ENCODE measurements at regions not wholly inside any gene's neighbourhood (a gene's known extent, or its start where the extent isn't known, plus 50 kb on each side); places are given as distances from the start of the nearest gene placed in this dataset.

- H3K27me3 ChIP-seq: no peaks in the 10 kb centered on the region
- H3K9me3 ChIP-seq: no peaks in the 10 kb centered on the region
- TF ChIP-seq, protein P1, sequence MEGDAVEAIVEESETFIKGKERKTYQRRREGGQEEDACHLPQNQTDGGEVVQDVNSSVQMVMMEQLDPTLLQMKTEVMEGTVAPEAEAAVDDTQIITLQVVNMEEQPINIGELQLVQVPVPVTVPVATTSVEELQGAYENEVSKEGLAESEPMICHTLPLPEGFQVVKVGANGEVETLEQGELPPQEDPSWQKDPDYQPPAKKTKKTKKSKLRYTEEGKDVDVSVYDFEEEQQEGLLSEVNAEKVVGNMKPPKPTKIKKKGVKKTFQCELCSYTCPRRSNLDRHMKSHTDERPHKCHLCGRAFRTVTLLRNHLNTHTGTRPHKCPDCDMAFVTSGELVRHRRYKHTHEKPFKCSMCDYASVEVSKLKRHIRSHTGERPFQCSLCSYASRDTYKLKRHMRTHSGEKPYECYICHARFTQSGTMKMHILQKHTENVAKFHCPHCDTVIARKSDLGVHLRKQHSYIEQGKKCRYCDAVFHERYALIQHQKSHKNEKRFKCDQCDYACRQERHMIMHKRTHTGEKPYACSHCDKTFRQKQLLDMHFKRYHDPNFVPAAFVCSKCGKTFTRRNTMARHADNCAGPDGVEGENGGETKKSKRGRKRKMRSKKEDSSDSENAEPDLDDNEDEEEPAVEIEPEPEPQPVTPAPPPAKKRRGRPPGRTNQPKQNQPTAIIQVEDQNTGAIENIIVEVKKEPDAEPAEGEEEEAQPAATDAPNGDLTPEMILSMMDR (IDR thresholded peaks at IDR 0.05): no peak
- intact Hi-C loops (cut with DNase I; ENCODE audit: low total_unique reads): no loop called here
- DNase-seq (ENCODE audit: low spot score in 2 of 2): no peak
- H3K27ac ChIP-seq: no peak overlapping the region
- H3K36me3 ChIP-seq: no peaks in the 10 kb centered on the region
- H3K4me3 ChIP-seq: no peak overlapping the region
- H3K4me1 ChIP-seq: no peaks in the 10 kb centered on the region
These were observed 68.1 kb upstream of the SLC10A2 start for GRCh38 chr13:103134271-103134670.

DNA sequence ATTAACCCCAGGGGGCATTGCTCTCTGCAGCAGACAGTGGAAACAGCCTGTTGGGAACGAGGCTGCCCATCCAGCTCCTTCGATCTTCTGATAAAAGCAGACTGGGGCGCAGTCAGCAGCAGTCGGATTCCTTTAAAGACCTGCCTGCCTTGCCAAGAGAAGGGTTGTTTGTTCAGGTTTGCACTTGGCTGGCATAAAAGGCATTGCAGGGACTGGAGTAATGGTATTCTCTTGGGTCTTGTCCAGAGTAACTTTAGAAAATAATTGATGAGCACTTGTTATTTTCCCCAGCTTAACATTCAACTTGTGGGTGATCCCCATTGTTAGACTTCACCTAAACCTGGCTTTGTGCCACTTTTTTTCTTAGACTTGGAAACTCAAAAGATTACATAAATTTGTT lies 67.3 kb upstream of the SLC10A2 start:
- Histone ChIP-seq H3K27me3 (no peaks in the 10 kb centered on the region), H3K27ac (no peak overlapping the region), H3K4me1 (no peaks in the 10 kb centered on the region), H3K4me3 (no peak overlapping the region), H3K9me3 (no peaks in the 10 kb centered on the region), H3K36me3 (no peaks in the 10 kb centered on the region)
- TF ChIP-seq POLR2A (IDR thresholded peaks at IDR 0.05) (no peak), POLR2AphosphoS5 (IDR thresholded peaks at IDR 0.05) (no peak)
- TF ChIP-seq, protein P1 (IDR thresholded peaks at IDR 0.05): no peak
- no peak for DNase-seq (ENCODE audit: low spot score in 2 of 2)
- intact Hi-C loops (cut with DNase I; ENCODE audit: low total_unique reads): no loop called here

- TF ChIP-seq, protein P1 (IDR thresholded peaks at IDR 0.05): no peak
- TF ChIP-seq POLR2A (IDR thresholded peaks at IDR 0.05) (no peak), POLR2AphosphoS5 (IDR thresholded peaks at IDR 0.05) (no peak)
- H3K27me3 ChIP-seq: no peaks in the 10 kb centered on the region
- no peaks in the 10 kb centered on the region for H3K9me3 ChIP-seq
- H3K4me1 ChIP-seq: no peaks in the 10 kb centered on the region
- H3K27ac ChIP-seq: no peak overlapping the region
- H3K36me3 ChIP-seq: no peaks in the 10 kb centered on the region
- no peak overlapping the region for H3K4me3 ChIP-seq
- no peak for DNase-seq (ENCODE audit: low spot score in 2 of 2)
- intact Hi-C loops (cut with DNase I; ENCODE audit: low total_unique reads): no loop called here
These were observed 64.5 kb upstream of the SLC10A2 start for GRCh38 chr13:103130681-103131210.

DNA sequence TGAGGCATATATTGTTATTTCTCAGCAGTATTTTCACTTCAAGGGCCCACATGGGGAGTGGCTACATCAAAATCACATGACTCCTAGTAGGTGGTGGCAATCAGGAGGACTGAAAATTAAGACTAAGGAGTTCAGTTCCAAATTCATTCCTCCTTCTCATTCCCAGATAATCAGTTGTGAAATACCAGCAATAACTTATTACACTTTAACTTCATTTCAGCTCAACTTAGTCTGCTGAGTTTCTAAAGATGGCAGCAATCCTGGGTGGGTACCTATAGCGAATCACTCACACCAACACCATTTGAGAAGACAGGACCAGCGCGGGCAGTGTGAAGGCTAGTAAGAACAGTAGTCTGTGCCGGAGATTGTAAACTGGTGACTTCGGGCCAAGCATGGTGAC lies 63.9 kb upstream of the SLC10A2 start:
- Histone ChIP-seq H3K4me1 (no peaks in the 10 kb centered on the region), H3K27ac (no peak overlapping the region), H3K36me3 (no peaks in the 10 kb centered on the region), H3K27me3 (no peaks in the 10 kb centered on the region), H3K4me3 (no peak overlapping the region), H3K9me3 (no peaks in the 10 kb centered on the region)
- intact Hi-C loops (cut with DNase I; ENCODE audit: low total_unique reads): no loop called here
- TF ChIP-seq POLR2AphosphoS5 (IDR thresholded peaks at IDR 0.05) (no peak), POLR2A (IDR thresholded peaks at IDR 0.05) (no peak)
- TF ChIP-seq, protein P1 (IDR thresholded peaks at IDR 0.05): no peak
- DNase-seq (ENCODE audit: low spot score in 2 of 2): no peak

Measured in breast epithelium (tissue), 4 donors.